ENCODE measurements at regions not wholly inside any gene's neighbourhood (a gene's known extent, or its start where the extent isn't known, plus 50 kb on each side); places are given as distances from the start of the nearest gene placed in this dataset.

DNA sequence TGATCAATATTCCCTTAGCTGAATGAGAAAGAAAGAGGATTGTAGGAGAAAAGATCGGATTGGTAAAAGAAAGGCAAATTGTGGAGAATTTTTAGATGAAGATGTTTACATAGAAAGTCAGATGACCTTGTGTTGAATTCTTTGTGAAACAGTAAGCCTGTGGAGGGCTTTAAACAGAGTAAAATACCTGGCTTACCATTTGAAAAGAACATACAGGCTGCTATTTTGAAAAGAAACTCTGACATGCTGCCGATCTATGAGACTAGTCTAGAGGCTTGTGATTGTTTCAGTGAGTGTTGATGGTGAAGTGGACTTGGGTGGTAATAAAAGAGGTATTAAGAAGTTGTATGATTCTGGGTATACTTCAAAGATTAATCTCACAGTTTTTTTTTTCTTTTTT lies 938.9 kb upstream of the PRR20A start:
- DNase-seq (ENCODE audit: low spot score, unreplicated experiment), result no peak
- H3K4me1 Mint-ChIP-seq (ENCODE audit: low read depth), result no peaks in the 10 kb centered on the region
- no peak overlapping the region for H3K27ac Mint-ChIP-seq
- no peaks in the 10 kb centered on the region for H3K9me3 Mint-ChIP-seq (ENCODE audit: low read depth)
- no peak overlapping the region for H3K4me3 Mint-ChIP-seq (ENCODE audit: low read depth)
- TF ChIP-seq, protein P1, sequence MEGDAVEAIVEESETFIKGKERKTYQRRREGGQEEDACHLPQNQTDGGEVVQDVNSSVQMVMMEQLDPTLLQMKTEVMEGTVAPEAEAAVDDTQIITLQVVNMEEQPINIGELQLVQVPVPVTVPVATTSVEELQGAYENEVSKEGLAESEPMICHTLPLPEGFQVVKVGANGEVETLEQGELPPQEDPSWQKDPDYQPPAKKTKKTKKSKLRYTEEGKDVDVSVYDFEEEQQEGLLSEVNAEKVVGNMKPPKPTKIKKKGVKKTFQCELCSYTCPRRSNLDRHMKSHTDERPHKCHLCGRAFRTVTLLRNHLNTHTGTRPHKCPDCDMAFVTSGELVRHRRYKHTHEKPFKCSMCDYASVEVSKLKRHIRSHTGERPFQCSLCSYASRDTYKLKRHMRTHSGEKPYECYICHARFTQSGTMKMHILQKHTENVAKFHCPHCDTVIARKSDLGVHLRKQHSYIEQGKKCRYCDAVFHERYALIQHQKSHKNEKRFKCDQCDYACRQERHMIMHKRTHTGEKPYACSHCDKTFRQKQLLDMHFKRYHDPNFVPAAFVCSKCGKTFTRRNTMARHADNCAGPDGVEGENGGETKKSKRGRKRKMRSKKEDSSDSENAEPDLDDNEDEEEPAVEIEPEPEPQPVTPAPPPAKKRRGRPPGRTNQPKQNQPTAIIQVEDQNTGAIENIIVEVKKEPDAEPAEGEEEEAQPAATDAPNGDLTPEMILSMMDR (IDR thresholded peaks at IDR 0.05; ENCODE audit: unreplicated experiment), result no peak
- H3K27me3 Mint-ChIP-seq, result no peaks in the 10 kb centered on the region
- H3K36me3 Mint-ChIP-seq (ENCODE audit: insufficient read depth), result no peaks in the 10 kb centered on the region

GRCh38 chr13:56216221-56216620 lies 924.5 kb upstream of the PRR20A start:
- no peak overlapping the region for H3K4me3 Mint-ChIP-seq (ENCODE audit: low read depth)
- no peak overlapping the region for H3K27ac Mint-ChIP-seq
- no peaks in the 10 kb centered on the region for H3K27me3 Mint-ChIP-seq
- TF ChIP-seq, protein P1 (IDR thresholded peaks at IDR 0.05; ENCODE audit: unreplicated experiment), result no peak
- peaks cover 3% of the 10 kb centered on the region for H3K9me3 Mint-ChIP-seq (ENCODE audit: low read depth)
- no peaks in the 10 kb centered on the region for H3K36me3 Mint-ChIP-seq (ENCODE audit: insufficient read depth)
- DNase-seq (ENCODE audit: low spot score, unreplicated experiment), result no peak
- no peaks in the 10 kb centered on the region for H3K4me1 Mint-ChIP-seq (ENCODE audit: low read depth)

GRCh38 chr13:56247692-56248091 lies 893.0 kb upstream of the PRR20A start:
- no peak overlapping the region for H3K27ac Mint-ChIP-seq
- DNase-seq (ENCODE audit: low spot score, unreplicated experiment), result no peak
- no peak overlapping the region for H3K4me3 Mint-ChIP-seq (ENCODE audit: low read depth)
- H3K9me3 Mint-ChIP-seq (ENCODE audit: low read depth), result peaks cover 3% of the 10 kb centered on the region
- H3K4me1 Mint-ChIP-seq (ENCODE audit: low read depth), result no peaks in the 10 kb centered on the region
- TF ChIP-seq, protein P1 (IDR thresholded peaks at IDR 0.05; ENCODE audit: unreplicated experiment), result no peak
- H3K27me3 Mint-ChIP-seq, result no peaks in the 10 kb centered on the region
- H3K36me3 Mint-ChIP-seq (ENCODE audit: insufficient read depth), result no peaks in the 10 kb centered on the region

DNA sequence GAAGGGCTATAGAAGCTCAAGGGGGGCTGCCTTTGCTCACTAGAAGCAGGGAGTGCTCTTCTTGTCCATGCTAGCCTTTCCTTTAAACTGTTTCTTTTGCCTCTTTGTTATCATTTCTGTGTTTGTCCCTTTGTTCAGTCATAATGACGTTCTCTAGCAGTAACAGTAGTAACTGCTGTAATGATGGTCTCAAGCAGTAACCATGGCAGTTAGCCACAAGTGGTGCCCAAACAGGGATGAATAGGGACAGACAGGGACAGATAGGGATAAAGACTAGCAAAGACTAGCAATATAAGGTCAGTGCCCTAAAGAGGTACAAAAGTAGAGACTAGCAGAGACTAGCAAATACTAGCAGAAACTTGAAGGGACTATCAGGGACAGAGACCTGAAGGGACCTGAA lies 869.0 kb upstream of the PRR20A start:
- TF ChIP-seq, protein P1 (IDR thresholded peaks at IDR 0.05; ENCODE audit: unreplicated experiment), result no peak
- Mint-ChIP-seq H3K27me3 (no peaks in the 10 kb centered on the region), H3K36me3 (ENCODE audit: insufficient read depth) (no peaks in the 10 kb centered on the region), H3K9me3 (ENCODE audit: low read depth) (no peaks in the 10 kb centered on the region), H3K4me1 (ENCODE audit: low read depth) (no peaks in the 10 kb centered on the region), H3K27ac (no peak overlapping the region), H3K4me3 (ENCODE audit: low read depth) (no peak overlapping the region)
- no peak for DNase-seq (ENCODE audit: low spot score, unreplicated experiment)

- Mint-ChIP-seq H3K9me3 (ENCODE audit: low read depth) (peaks cover 10% of the 10 kb centered on the region), H3K27ac (no peak overlapping the region), H3K36me3 (ENCODE audit: insufficient read depth) (no peaks in the 10 kb centered on the region), H3K4me3 (ENCODE audit: low read depth) (no peak overlapping the region), H3K27me3 (no peaks in the 10 kb centered on the region), H3K4me1 (ENCODE audit: low read depth) (no peaks in the 10 kb centered on the region)
- TF ChIP-seq, protein P1 (IDR thresholded peaks at IDR 0.05; ENCODE audit: unreplicated experiment), result no peak
- DNase-seq (ENCODE audit: low spot score, unreplicated experiment), result no peak
These were observed 857.4 kb upstream of the PRR20A start for GRCh38 chr13:56283262-56283828.
